ENCODE measurements at regions not wholly inside any gene's neighbourhood (a gene's known extent, or its start where the extent isn't known, plus 50 kb on each side); places are given as distances from the start of the nearest gene placed in this dataset.

DNA sequence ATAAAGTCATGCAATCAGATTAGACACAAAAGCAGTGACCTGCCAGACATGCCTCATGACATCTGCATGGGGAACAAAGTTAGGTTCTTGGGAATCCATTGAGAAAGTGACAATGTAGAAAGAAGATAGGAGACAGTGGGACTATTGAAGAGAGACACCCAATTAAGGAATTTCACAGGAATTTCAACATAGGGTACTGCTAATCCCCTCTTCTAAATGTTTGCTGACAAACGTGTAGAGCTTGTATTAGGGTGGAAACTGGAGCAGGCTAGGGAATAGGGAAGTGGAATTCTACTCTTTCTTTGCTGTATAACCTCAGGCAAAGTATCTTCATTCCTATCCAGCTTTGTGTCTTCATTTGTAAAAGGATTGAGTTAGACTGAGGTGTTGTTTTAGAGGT lies 409.4 kb upstream of the SASH1 start:
- H3K36me3 ChIP-seq (ENCODE audit: control insufficient read depth in 4 of 4, insufficient read depth in 4 of 4, low read length in 3 of 4) = no peaks in the 10 kb centered on the region
- no peak overlapping the region for H3K4me3 ChIP-seq (ENCODE audit: control insufficient read depth in 1 of 7, extremely low read depth in 1 of 7, insufficient read depth in 4 of 7, low read depth in 2 of 7, low read length in 6 of 7)
- no peak for DNase-seq
- ChIA-PET CTCF (no interaction called here), POLR2A (no interaction called here)
- no peak overlapping the region for H3K27ac ChIP-seq (ENCODE audit: insufficient read depth in 1 of 2, low read depth in 1 of 2, low read length in 2 of 2, poor library complexity in 1 of 2, severe bottlenecking in 2 of 2)
- H3K27me3 ChIP-seq (replicated peaks in 2 of 5; ENCODE audit: control insufficient read depth in 4 of 5, insufficient read depth in 5 of 5, low read length in 4 of 5) = no peaks in the 10 kb centered on the region
- no peaks in the 10 kb centered on the region for H3K4me1 ChIP-seq (ENCODE audit: control extremely low read depth in 1 of 4, control insufficient read depth in 4 of 4, insufficient read depth in 4 of 4, low read length in 3 of 4)
- peaks cover 0 to 8% (median 0%) of the 10 kb centered on the region in 5 experiments for H3K9me3 ChIP-seq (ENCODE audit: control extremely low read depth in 1 of 5, control insufficient read depth in 4 of 5, insufficient read depth in 2 of 5, low read depth in 1 of 5, low read length in 4 of 5)
- WGBS (ENCODE audit: insufficient coverage) = no CpG with 5 or more reads among the region's 1 CpG

DNA sequence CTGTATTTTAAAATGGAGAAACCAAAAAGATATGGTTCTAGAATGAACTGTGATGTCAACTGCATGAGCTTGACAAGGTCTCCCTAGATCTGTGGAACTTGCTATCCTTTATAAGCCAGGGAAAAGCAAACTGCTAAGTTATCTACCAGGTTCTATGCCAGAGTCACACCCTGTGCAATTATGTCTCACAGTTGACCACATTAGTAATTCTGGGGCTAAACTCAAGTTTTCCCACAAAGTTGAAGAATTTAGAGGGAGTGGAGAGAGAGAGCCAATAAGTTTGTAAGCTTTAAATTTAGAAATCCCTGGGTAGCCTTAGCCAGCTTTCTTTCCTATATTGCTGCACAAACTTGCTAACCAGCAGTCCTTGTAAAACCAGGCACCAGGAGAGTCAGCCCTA lies 407.0 kb upstream of the SASH1 start:
- Histone ChIP-seq H3K36me3 (ENCODE audit: control insufficient read depth in 4 of 4, insufficient read depth in 4 of 4, low read length in 3 of 4) (no peaks in the 10 kb centered on the region), H3K4me1 (ENCODE audit: control extremely low read depth in 1 of 4, control insufficient read depth in 4 of 4, insufficient read depth in 4 of 4, low read length in 3 of 4) (no peaks in the 10 kb centered on the region), H3K27me3 (replicated peaks in 2 of 5; ENCODE audit: control insufficient read depth in 4 of 5, insufficient read depth in 5 of 5, low read length in 4 of 5) (peaks cover 0 to 2% (median 0%) of the 10 kb centered on the region in 5 experiments), H3K27ac (ENCODE audit: insufficient read depth in 1 of 2, low read depth in 1 of 2, low read length in 2 of 2, poor library complexity in 1 of 2, severe bottlenecking in 2 of 2) (no peak overlapping the region), H3K9me3 (ENCODE audit: control extremely low read depth in 1 of 5, control insufficient read depth in 4 of 5, insufficient read depth in 2 of 5, low read depth in 1 of 5, low read length in 4 of 5) (peaks cover 0 to 2% (median 0%) of the 10 kb centered on the region in 5 experiments), H3K4me3 (ENCODE audit: control insufficient read depth in 1 of 7, extremely low read depth in 1 of 7, insufficient read depth in 4 of 7, low read depth in 2 of 7, low read length in 6 of 7) (no peak overlapping the region)
- CTCF ChIA-PET = no interaction called here
- DNase-seq = no peak
- POLR2A ChIA-PET = no interaction called here

- Histone ChIP-seq H3K27ac (ENCODE audit: insufficient read depth in 1 of 2, low read depth in 1 of 2, low read length in 2 of 2, poor library complexity in 1 of 2, severe bottlenecking in 2 of 2) (no peak overlapping the region), H3K9me3 (ENCODE audit: control extremely low read depth in 1 of 5, control insufficient read depth in 4 of 5, insufficient read depth in 2 of 5, low read depth in 1 of 5, low read length in 4 of 5) (peaks cover 0 to 2% (median 0%) of the 10 kb centered on the region in 5 experiments), H3K27me3 (replicated peaks in 2 of 5; ENCODE audit: control insufficient read depth in 4 of 5, insufficient read depth in 5 of 5, low read length in 4 of 5) (peaks cover 0 to 2% (median 0%) of the 10 kb centered on the region in 5 experiments), H3K36me3 (ENCODE audit: control insufficient read depth in 4 of 4, insufficient read depth in 4 of 4, low read length in 3 of 4) (no peaks in the 10 kb centered on the region), H3K4me1 (ENCODE audit: control extremely low read depth in 1 of 4, control insufficient read depth in 4 of 4, insufficient read depth in 4 of 4, low read length in 3 of 4) (no peaks in the 10 kb centered on the region), H3K4me3 (ENCODE audit: control insufficient read depth in 1 of 7, extremely low read depth in 1 of 7, insufficient read depth in 4 of 7, low read depth in 2 of 7, low read length in 6 of 7) (no peak overlapping the region)
- no peak for DNase-seq
- ChIA-PET POLR2A (no interaction called here), CTCF (no interaction called here)
- 94% methylated on average over 2 of the region's 2 CpGs for WGBS (ENCODE audit: insufficient coverage)
These were observed 405.8 kb upstream of the SASH1 start for GRCh38 chr6:147936703-147937470.

DNA sequence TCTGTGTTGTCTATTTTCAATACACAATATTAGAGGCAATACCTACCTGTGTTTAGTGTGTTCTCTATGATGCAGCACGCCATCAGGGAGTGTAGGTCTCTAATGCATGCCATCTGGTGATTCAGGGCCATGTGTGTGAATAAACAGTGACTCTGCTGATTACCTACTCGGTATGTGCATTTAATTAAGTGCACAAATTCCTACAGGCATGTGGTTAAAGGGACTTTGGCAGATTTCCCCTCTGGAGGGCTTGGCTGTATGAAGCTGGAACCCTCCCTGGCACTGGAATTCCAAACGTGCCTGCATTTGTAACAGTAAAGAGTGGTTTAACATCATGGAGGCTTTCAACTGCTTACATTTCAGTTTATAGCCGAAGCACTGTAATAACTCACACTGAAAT lies 401.5 kb upstream of the SASH1 start:
- no peaks in the 10 kb centered on the region for H3K36me3 ChIP-seq (ENCODE audit: control insufficient read depth in 4 of 4, insufficient read depth in 4 of 4, low read length in 3 of 4)
- ChIA-PET POLR2A (no interaction called here), CTCF (no interaction called here)
- no peak overlapping the region for H3K4me3 ChIP-seq (ENCODE audit: control insufficient read depth in 1 of 7, extremely low read depth in 1 of 7, insufficient read depth in 4 of 7, low read depth in 2 of 7, low read length in 6 of 7)
- H3K9me3 ChIP-seq (ENCODE audit: control extremely low read depth in 1 of 5, control insufficient read depth in 4 of 5, insufficient read depth in 2 of 5, low read depth in 1 of 5, low read length in 4 of 5) = peaks cover 0 to 6% (median 2%) of the 10 kb centered on the region in 5 experiments
- WGBS (ENCODE audit: insufficient coverage) = 100% methylated on average over 1 of the region's 4 CpGs
- H3K4me1 ChIP-seq (ENCODE audit: control extremely low read depth in 1 of 4, control insufficient read depth in 4 of 4, insufficient read depth in 4 of 4, low read length in 3 of 4) = no peaks in the 10 kb centered on the region
- H3K27ac ChIP-seq (ENCODE audit: insufficient read depth in 1 of 2, low read depth in 1 of 2, low read length in 2 of 2, poor library complexity in 1 of 2, severe bottlenecking in 2 of 2) = no peak overlapping the region
- no peak for DNase-seq
- peaks cover 0 to 4% (median 0%) of the 10 kb centered on the region in 5 experiments for H3K27me3 ChIP-seq (replicated peaks in 2 of 5; ENCODE audit: control insufficient read depth in 4 of 5, insufficient read depth in 5 of 5, low read length in 4 of 5)

DNA sequence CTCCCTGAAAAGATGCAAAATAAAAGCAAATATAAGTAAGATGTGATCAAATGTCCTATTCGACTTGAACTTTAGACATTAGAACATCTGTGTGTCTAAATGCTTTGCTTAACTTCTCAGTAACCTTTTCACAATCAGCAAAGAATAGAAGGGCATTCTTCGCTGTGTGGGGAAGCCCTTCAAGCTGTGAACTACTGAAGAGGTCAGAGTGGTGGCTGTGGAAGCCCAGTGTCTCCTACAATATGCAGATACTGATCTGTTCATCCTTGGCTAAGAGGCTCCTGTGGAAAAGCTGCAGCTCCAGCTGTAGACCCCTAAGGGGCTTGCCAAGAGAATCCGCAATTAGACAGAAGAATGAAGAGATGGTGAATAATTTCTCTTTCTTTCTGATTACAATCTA lies 400.3 kb upstream of the SASH1 start:
- Histone ChIP-seq H3K4me1 (ENCODE audit: control extremely low read depth in 1 of 4, control insufficient read depth in 4 of 4, insufficient read depth in 4 of 4, low read length in 3 of 4) (no peaks in the 10 kb centered on the region), H3K27me3 (replicated peaks in 2 of 5; ENCODE audit: control insufficient read depth in 4 of 5, insufficient read depth in 5 of 5, low read length in 4 of 5) (peaks cover 0 to 5% (median 2%) of the 10 kb centered on the region in 5 experiments), H3K27ac (ENCODE audit: insufficient read depth in 1 of 2, low read depth in 1 of 2, low read length in 2 of 2, poor library complexity in 1 of 2, severe bottlenecking in 2 of 2) (no peak overlapping the region), H3K36me3 (ENCODE audit: control insufficient read depth in 4 of 4, insufficient read depth in 4 of 4, low read length in 3 of 4) (no peaks in the 10 kb centered on the region), H3K9me3 (ENCODE audit: control extremely low read depth in 1 of 5, control insufficient read depth in 4 of 5, insufficient read depth in 2 of 5, low read depth in 1 of 5, low read length in 4 of 5) (peaks cover 0 to 4% (median 2%) of the 10 kb centered on the region in 5 experiments), H3K4me3 (ENCODE audit: control insufficient read depth in 1 of 7, extremely low read depth in 1 of 7, insufficient read depth in 4 of 7, low read depth in 2 of 7, low read length in 6 of 7) (no peak overlapping the region)
- 100% methylated on average over 1 of the region's 3 CpGs for WGBS (ENCODE audit: insufficient coverage)
- ChIA-PET POLR2A (no interaction called here), CTCF (interaction anchor here (1.0 kb wide), 1 partner anchor 17 kb away, joined by 3 read pairs; no protein-coding TSS in a partner anchor)
- DNase-seq = no peak

- ChIA-PET CTCF (no interaction called here), POLR2A (no interaction called here)
- Histone ChIP-seq H3K27ac (ENCODE audit: insufficient read depth in 1 of 2, low read depth in 1 of 2, low read length in 2 of 2, poor library complexity in 1 of 2, severe bottlenecking in 2 of 2) (no peak overlapping the region), H3K36me3 (ENCODE audit: control insufficient read depth in 4 of 4, insufficient read depth in 4 of 4, low read length in 3 of 4) (no peaks in the 10 kb centered on the region), H3K9me3 (ENCODE audit: control extremely low read depth in 1 of 5, control insufficient read depth in 4 of 5, insufficient read depth in 2 of 5, low read depth in 1 of 5, low read length in 4 of 5) (peaks cover 0 to 4% (median 2%) of the 10 kb centered on the region in 5 experiments), H3K4me1 (ENCODE audit: control extremely low read depth in 1 of 4, control insufficient read depth in 4 of 4, insufficient read depth in 4 of 4, low read length in 3 of 4) (no peaks in the 10 kb centered on the region), H3K27me3 (replicated peaks in 2 of 5; ENCODE audit: control insufficient read depth in 4 of 5, insufficient read depth in 5 of 5, low read length in 4 of 5) (peaks cover 0 to 5% (median 2%) of the 10 kb centered on the region in 5 experiments), H3K4me3 (ENCODE audit: control insufficient read depth in 1 of 7, extremely low read depth in 1 of 7, insufficient read depth in 4 of 7, low read depth in 2 of 7, low read length in 6 of 7) (no peak overlapping the region)
- DNase-seq = no peak
- WGBS (ENCODE audit: insufficient coverage) = 100% methylated on average over 5 of the region's 5 CpGs
These were observed 398.5 kb upstream of the SASH1 start for GRCh38 chr6:147944122-147944521.

DNA sequence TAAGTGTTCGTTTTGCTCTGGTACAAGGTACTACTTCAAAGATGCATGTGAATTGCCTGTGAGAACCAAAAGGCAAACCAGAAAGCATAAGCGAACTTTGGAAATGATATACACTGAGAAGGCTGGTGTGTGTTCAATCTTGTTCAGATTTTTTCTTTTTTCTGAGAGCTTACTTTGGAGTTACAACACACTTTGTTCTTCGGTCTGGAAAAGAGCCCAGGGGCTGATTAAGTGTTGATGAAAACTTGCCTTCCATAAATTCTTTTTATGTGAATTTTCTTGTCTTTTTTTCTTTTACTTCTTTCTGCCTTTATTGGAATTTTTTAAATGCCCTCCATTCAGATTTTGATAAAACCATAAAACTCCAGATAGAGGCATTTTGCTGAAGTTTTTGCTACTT lies 395.1 kb upstream of the SASH1 start:
- POLR2A ChIA-PET = no interaction called here
- WGBS (ENCODE audit: insufficient coverage) = 90% methylated on average over 2 of the region's 3 CpGs
- H3K36me3 ChIP-seq (ENCODE audit: control insufficient read depth in 4 of 4, insufficient read depth in 4 of 4, low read length in 3 of 4) = no peaks in the 10 kb centered on the region
- H3K4me3 ChIP-seq (ENCODE audit: control insufficient read depth in 1 of 7, extremely low read depth in 1 of 7, insufficient read depth in 4 of 7, low read depth in 2 of 7, low read length in 6 of 7) = no peak overlapping the region
- H3K27me3 ChIP-seq (replicated peaks in 2 of 5; ENCODE audit: control insufficient read depth in 4 of 5, insufficient read depth in 5 of 5, low read length in 4 of 5) = peaks cover 0 to 6% (median 2%) of the 10 kb centered on the region in 5 experiments
- H3K9me3 ChIP-seq (ENCODE audit: control extremely low read depth in 1 of 5, control insufficient read depth in 4 of 5, insufficient read depth in 2 of 5, low read depth in 1 of 5, low read length in 4 of 5) = peaks cover 0 to 4% (median 2%) of the 10 kb centered on the region in 5 experiments
- no peaks in the 10 kb centered on the region for H3K4me1 ChIP-seq (ENCODE audit: control extremely low read depth in 1 of 4, control insufficient read depth in 4 of 4, insufficient read depth in 4 of 4, low read length in 3 of 4)
- DNase-seq = no peak
- H3K27ac ChIP-seq (ENCODE audit: insufficient read depth in 1 of 2, low read depth in 1 of 2, low read length in 2 of 2, poor library complexity in 1 of 2, severe bottlenecking in 2 of 2) = no peak overlapping the region
- CTCF ChIA-PET = no interaction called here

All from common myeloid progenitor, CD34-positive (primary cell).